Caco-2 (cell line): ENCODE measurements at regions not wholly inside any gene's neighbourhood (a gene's known extent, or its start where the extent isn't known, plus 50 kb on each side); places are given as distances from the start of the nearest gene placed in this dataset.
"Not testable (repeated sequence)": the region's sequence is repeated elsewhere in the genome, so short reads cannot be mapped to it uniquely, and the experiment has no call there.

Source experiments
- BruUV-seq: library from RNA; stranded (reverse); fragments of 400-500 nt; replicated peaks from 2 replicates; lab custom pipeline; 2021; lab: Mats Ljungman, UMichigan
- CTCF ChIA-PET: fragments of 300-600 bp; sonication (Branson Sonifier 250); formaldehyde crosslinking; loops from one replicate; lab custom pipeline; 2022; ENCODE audit warnings: antibody characterized with exemption; lab: Charles Lee
- POLR2A ChIA-PET: fragments of 300-600 bp; sonication (Branson Sonifier 250); formaldehyde crosslinking; loops from one replicate; lab custom pipeline; 2022; ENCODE audit warnings: antibody characterized with exemption; lab: Charles Lee
- DNase-seq, 2 experiments: peaks; one replicate each; pipeline versions ENCODE4 v3.0.0 to v3.0.0-alpha.2; 2020 to 2022
- H3K27me3 ChIP-seq: replicated peaks from 2 replicates; pipeline ENCODE4 v1.6.0; 2011; ENCODE audit warnings: low read length; ENCODE audit not compliant: control insufficient read depth, insufficient read depth
- H3K36me3 ChIP-seq: 2 replicates; pipeline ENCODE4 v1.5.1; 2011; ENCODE audit warnings: low read length; ENCODE audit not compliant: control insufficient read depth, insufficient read depth
- H3K4me1 ChIP-seq: fragments of 250-450 bp; sonication (Bioruptor Pico); 2 replicates; pipeline ENCODE4 v1.5.1; 2020; ENCODE audit warnings: mild to moderate bottlenecking
- H3K4me3 ChIP-seq: 2 replicates; pipeline ENCODE4 v1.5.1; 2011; ENCODE audit warnings: low read depth, mild to moderate bottlenecking, control low read depth, low read length
- H3K9me3 ChIP-seq: fragments of 250-450 bp; sonication (Bioruptor Pico); 2 replicates; pipeline ENCODE4 v1.5.1; 2020; ENCODE audit warnings: mild to moderate bottlenecking, moderate library complexity
- H3K27ac Mint-ChIP-seq: one replicate; pipeline ENCODE4 v1.8.0; 2022; ENCODE audit warnings: mixed read lengths; ENCODE audit not compliant: unreplicated experiment
- H3K27me3 Mint-ChIP-seq: one replicate; pipeline ENCODE4 v1.8.0; 2022; ENCODE audit warnings: mixed read lengths; ENCODE audit not compliant: insufficient read depth, unreplicated experiment
- H3K36me3 Mint-ChIP-seq: one replicate; pipeline ENCODE4 v1.8.0; 2022; ENCODE audit warnings: mild to moderate bottlenecking, mixed read lengths; ENCODE audit not compliant: insufficient read depth, unreplicated experiment
- H3K4me1 Mint-ChIP-seq: one replicate; pipeline ENCODE4 v1.8.0; 2022; ENCODE audit warnings: low read depth, mixed read lengths; ENCODE audit not compliant: unreplicated experiment
- H3K4me3 Mint-ChIP-seq: one replicate; pipeline ENCODE4 v1.8.0; 2022; ENCODE audit warnings: mild to moderate bottlenecking, moderate library complexity, mixed read lengths; ENCODE audit not compliant: unreplicated experiment
- H3K9me3 Mint-ChIP-seq: one replicate; pipeline ENCODE4 v1.8.0; 2022; ENCODE audit warnings: mixed read lengths; ENCODE audit not compliant: unreplicated experiment
- intact Hi-C: fragments of 100-400 bp; cut with micrococcal nuclease; formaldehyde crosslinking; loops from one replicate; pipeline ENCODE4 v1.10.0; 2022; ENCODE audit not compliant: unreplicated experiment
- TF ChIP-seq, protein P1 (sequence below), 2 experiments: fragments of 200-600 bp in 1 of 2; IDR thresholded peaks; 1 replicate in 1 of 2; 2 replicates in 1 of 2; pipeline versions ENCODE4 v1.5.1 to v1.8.0; 2011 to 2022; ENCODE audit warnings: antibody characterized with exemption in 1 of 2, control low read depth in 1 of 2, inconsistent platforms in 1 of 2, low read depth in 1 of 2, low read length in 1 of 2, mild to moderate bottlenecking in 1 of 2, moderate library complexity in 1 of 2; ENCODE audit not compliant: insufficient read depth in 1 of 2, severe bottlenecking in 1 of 2, unreplicated experiment in 1 of 2

DNA sequence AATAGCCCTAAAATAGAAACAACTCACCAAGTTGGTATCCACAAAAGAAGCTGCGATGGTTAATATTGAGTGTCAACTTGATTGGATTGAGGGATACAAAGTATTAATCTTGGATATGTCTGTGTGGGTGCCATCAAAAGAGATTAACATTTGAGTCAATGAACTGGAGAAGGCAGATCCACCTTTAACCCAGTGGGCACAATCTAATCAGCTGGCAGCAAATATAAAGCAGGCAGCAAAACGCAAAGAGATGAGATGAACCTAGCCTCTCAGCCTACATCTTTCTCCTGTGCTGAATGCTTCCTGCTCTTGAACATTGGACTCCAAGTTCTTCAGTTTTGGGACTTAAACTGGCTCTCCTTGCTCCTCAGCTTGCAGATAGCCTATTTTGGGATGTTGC, 277.6 kb upstream of the RAI14 start:
- BruUV-seq, H3K9me3 ChIP-seq, H3K27me3 ChIP-seq, intact Hi-C loops, H3K4me3 ChIP-seq, H3K4me1 ChIP-seq, H3K36me3 Mint-ChIP-seq, H3K27me3 Mint-ChIP-seq, H3K4me3 Mint-ChIP-seq, POLR2A ChIA-PET, H3K36me3 ChIP-seq, DNase-seq, H3K4me1 Mint-ChIP-seq, CTCF ChIA-PET, H3K27ac Mint-ChIP-seq: not testable (repeated sequence)
- peaks cover 10% of the 10 kb centered on the region for H3K9me3 Mint-ChIP-seq

DNA sequence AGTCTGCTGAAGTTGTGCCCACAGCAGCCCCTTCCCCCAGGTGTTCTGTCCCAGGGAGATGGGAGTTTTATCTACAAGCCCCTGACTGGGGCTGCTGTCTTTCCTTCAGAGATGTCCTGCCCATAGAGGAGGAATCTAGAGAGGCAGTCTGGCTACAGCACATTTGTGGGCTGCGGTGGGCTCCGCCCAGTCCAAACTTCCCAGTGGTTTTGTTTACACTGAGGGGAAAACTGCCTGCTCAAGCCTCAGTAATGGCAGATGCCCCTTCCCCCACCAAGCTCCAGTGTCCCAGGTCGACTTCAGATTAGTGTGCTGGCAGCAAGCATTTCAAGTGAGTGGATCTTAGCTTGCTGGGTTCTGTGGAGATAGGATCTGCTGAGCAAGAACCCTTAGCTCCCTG, 267.4 kb upstream of the RAI14 start:
- H3K36me3 Mint-ChIP-seq, BruUV-seq, POLR2A ChIA-PET: not testable (repeated sequence)

DNA sequence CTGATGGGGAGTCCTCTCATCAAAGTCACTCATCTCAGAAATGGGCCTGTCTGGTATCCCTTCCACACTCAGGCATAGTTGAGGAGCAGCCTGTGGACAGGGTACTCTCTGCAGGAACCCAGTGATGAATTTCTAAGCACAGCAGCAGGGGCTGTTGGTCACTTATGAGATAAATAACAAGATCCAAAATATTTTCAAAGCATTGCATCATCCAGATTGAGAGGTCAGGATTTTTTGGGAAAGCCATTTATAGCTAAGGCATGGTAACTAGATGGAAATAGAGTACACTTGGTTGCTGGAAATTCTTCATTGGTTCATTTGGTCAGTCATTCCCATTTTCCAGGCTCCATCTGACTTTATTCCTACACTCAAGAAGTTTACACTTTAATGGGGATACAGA, 246.8 kb upstream of the RAI14 start:
- no TSS peak for BruUV-seq
- no peak overlapping the region for H3K4me3 Mint-ChIP-seq
- Histone ChIP-seq H3K4me3 (no peak overlapping the region), H3K9me3 (no peaks in the 10 kb centered on the region; the same call in 1 of the 2 replicates), H3K36me3 (no peaks in the 10 kb centered on the region), H3K27me3 (no peaks in the 10 kb centered on the region), H3K4me1 (peaks cover 55% of the 10 kb centered on the region)
- H3K4me1 Mint-ChIP-seq = peaks cover 17% of the 10 kb centered on the region
- ChIA-PET CTCF (no interaction called here), POLR2A (no interaction called here)
- no peaks in the 10 kb centered on the region for H3K9me3 Mint-ChIP-seq
- TF ChIP-seq, protein P1, sequence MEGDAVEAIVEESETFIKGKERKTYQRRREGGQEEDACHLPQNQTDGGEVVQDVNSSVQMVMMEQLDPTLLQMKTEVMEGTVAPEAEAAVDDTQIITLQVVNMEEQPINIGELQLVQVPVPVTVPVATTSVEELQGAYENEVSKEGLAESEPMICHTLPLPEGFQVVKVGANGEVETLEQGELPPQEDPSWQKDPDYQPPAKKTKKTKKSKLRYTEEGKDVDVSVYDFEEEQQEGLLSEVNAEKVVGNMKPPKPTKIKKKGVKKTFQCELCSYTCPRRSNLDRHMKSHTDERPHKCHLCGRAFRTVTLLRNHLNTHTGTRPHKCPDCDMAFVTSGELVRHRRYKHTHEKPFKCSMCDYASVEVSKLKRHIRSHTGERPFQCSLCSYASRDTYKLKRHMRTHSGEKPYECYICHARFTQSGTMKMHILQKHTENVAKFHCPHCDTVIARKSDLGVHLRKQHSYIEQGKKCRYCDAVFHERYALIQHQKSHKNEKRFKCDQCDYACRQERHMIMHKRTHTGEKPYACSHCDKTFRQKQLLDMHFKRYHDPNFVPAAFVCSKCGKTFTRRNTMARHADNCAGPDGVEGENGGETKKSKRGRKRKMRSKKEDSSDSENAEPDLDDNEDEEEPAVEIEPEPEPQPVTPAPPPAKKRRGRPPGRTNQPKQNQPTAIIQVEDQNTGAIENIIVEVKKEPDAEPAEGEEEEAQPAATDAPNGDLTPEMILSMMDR (IDR thresholded peaks at IDR 0.05; ENCODE audit: insufficient read depth in 1 of 2, low read depth in 1 of 2, low read length in 1 of 2, severe bottlenecking in 1 of 2, unreplicated experiment in 1 of 2) = no peak
- peak overlapping the region; percentile 86 for H3K27ac Mint-ChIP-seq
- no peaks in the 10 kb centered on the region for H3K27me3 Mint-ChIP-seq
- no peaks in the 10 kb centered on the region for H3K36me3 Mint-ChIP-seq
- intact Hi-C loops = no loop called here
- no peak for DNase-seq

More for the DNA sequence above, 267.4 kb upstream of the RAI14 start:
- H3K4me1 Mint-ChIP-seq, CTCF ChIA-PET, H3K9me3 Mint-ChIP-seq, H3K4me3 ChIP-seq, H3K36me3 ChIP-seq, H3K4me1 ChIP-seq, intact Hi-C loops, H3K9me3 ChIP-seq, DNase-seq, H3K27ac Mint-ChIP-seq, H3K27me3 ChIP-seq, H3K4me3 Mint-ChIP-seq, H3K27me3 Mint-ChIP-seq: not testable (repeated sequence)

DNA sequence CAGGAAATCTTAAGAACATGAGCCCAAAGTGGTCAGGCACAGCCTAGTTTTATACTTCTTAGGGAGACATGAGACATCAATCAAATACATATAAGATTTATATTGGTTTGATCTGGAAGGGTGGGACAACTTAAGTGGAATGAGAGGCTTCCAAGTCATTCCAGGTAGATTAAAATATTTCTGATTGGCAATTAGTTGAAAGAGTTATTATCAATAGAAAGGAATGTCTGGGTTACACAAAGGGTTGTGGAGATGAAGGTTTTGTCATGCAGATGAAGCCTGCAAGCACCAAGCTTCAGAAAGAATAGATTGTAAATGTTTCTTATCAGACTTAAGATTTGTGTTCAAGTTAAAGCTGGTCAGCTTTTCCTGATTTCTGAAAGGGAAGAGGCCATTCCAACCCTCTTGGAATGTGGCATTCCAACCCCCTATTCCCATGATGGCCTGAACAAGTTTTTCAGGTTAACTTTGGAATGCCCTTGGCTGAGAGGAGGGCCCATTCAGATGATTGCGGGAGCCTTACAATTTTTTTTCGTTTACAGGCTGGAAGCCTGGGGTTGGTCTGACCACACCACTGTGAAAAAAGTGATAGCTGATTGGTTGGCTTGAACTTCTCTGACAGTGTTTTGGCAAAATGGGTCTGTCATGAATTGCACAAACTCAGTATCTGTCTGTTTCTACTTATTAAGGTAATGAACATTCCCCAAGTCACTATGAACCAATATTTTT, 245.6 kb upstream of the RAI14 start:
- intact Hi-C loops = no loop called here
- POLR2A ChIA-PET = interaction anchor here (0.7 kb wide), 1 partner anchor 403 kb away, joined by 3 read pairs; the partner anchor contains the start of gene AMACR

More for the DNA sequence above, 245.6 kb upstream of the RAI14 start:
- H3K4me1 ChIP-seq = peaks cover 55% of the 10 kb centered on the region
- peaks cover 17% of the 10 kb centered on the region for H3K4me1 Mint-ChIP-seq
- CTCF ChIA-PET = interaction anchor here (1.7 kb wide), 1 partner anchor 30 kb away, joined by 7 read pairs; no protein-coding TSS in a partner anchor
- no peaks in the 10 kb centered on the region; the same call in none of the 2 replicates for H3K9me3 ChIP-seq
- H3K36me3 ChIP-seq = no peaks in the 10 kb centered on the region
- DNase-seq = peak; percentile 83 to 87
- no peak overlapping the region for H3K4me3 Mint-ChIP-seq
- no peaks in the 10 kb centered on the region for H3K27me3 Mint-ChIP-seq
- peak overlapping the region; percentile 86 for H3K27ac Mint-ChIP-seq
- no peak overlapping the region for H3K4me3 ChIP-seq
- TF ChIP-seq, protein P1 (IDR thresholded peaks at IDR 0.05; ENCODE audit: insufficient read depth in 1 of 2, low read depth in 1 of 2, low read length in 1 of 2, severe bottlenecking in 1 of 2, unreplicated experiment in 1 of 2) = no peak
- H3K9me3 Mint-ChIP-seq = peaks cover 2% of the 10 kb centered on the region
- BruUV-seq = no TSS peak
- H3K27me3 ChIP-seq = no peaks in the 10 kb centered on the region
- H3K36me3 Mint-ChIP-seq = no peaks in the 10 kb centered on the region
